ENCODE measurements at regions not wholly inside any gene's neighbourhood (a gene's known extent, or its start where the extent isn't known, plus 50 kb on each side); places are given as distances from the start of the nearest gene placed in this dataset.
A peak's percentile ranks its signal among the peaks of the same experiment; 100 is the strongest.
"Not testable (repeated sequence)": the region's sequence is repeated elsewhere in the genome, so short reads cannot be mapped to it uniquely, and the experiment has no call there.

GRCh38 chr10:65142641-65143435 is 1621.6 kb downstream of the REEP3 start:
- DNase-seq (ENCODE audit: low read depth) = no peak

GRCh38 chr10:65143723-65144122 is 1622.5 kb downstream of the REEP3 start:
- no peak for DNase-seq (ENCODE audit: low read depth)

GRCh38 chr10:65149878-65150277 is 1628.7 kb downstream of the REEP3 start:
- DNase-seq (ENCODE audit: low read depth) = no peak

- no peak for DNase-seq (ENCODE audit: low read depth)
Observed at GRCh38 chr10:65166272-65166671, 1645.1 kb downstream of the REEP3 start.

GRCh38 chr10:65172249-65172648 is 1651.0 kb downstream of the REEP3 start:
- no peak for DNase-seq (ENCODE audit: low read depth)

GRCh38 chr10:65176994-65177393 is 1655.8 kb downstream of the REEP3 start:
- DNase-seq (ENCODE audit: low read depth) = no peak

- DNase-seq (ENCODE audit: low read depth) = no peak
Observed at GRCh38 chr10:65183236-65183635, 1662.0 kb downstream of the REEP3 start.

GRCh38 chr10:65186668-65187067 is 1665.5 kb downstream of the REEP3 start:
- not testable (repeated sequence) for DNase-seq (ENCODE audit: low read depth)

- peak; percentile 65 for DNase-seq (ENCODE audit: low read depth)
Observed at GRCh38 chr10:65194126-65194525, 1672.9 kb downstream of the REEP3 start.

- no peak for DNase-seq (ENCODE audit: low read depth)
Observed at GRCh38 chr10:65194555-65194954, 1673.4 kb downstream of the REEP3 start.

GRCh38 chr10:65196111-65196510 is 1674.9 kb downstream of the REEP3 start:
- no peak for DNase-seq (ENCODE audit: low read depth)

- no peak for DNase-seq (ENCODE audit: low read depth)
Observed at GRCh38 chr10:65197935-65198334, 1676.7 kb downstream of the REEP3 start.

- DNase-seq (ENCODE audit: low read depth) = no peak
Observed at GRCh38 chr10:65201491-65201890, 1680.3 kb downstream of the REEP3 start.

- no peak for DNase-seq (ENCODE audit: low read depth)
Observed at GRCh38 chr10:65204999-65205398, 1683.8 kb downstream of the REEP3 start.

- no peak for DNase-seq (ENCODE audit: low read depth)
Observed at GRCh38 chr10:65213170-65213569, 1692.0 kb downstream of the REEP3 start.

- no peak for DNase-seq (ENCODE audit: low read depth)
Observed at GRCh38 chr10:65219444-65219843, 1698.2 kb downstream of the REEP3 start.

GRCh38 chr10:65231148-65231547 is 1694.7 kb upstream of the LRRTM3 start:
- no peak for DNase-seq (ENCODE audit: low read depth)

- peak; percentile 11 for DNase-seq (ENCODE audit: low read depth)
Observed at GRCh38 chr10:65234261-65234660, 1691.6 kb upstream of the LRRTM3 start.

- DNase-seq (ENCODE audit: low read depth) = no peak
Observed at GRCh38 chr10:65235266-65235665, 1690.6 kb upstream of the LRRTM3 start.

GRCh38 chr10:65235846-65236245 is 1690.0 kb upstream of the LRRTM3 start:
- no peak for DNase-seq (ENCODE audit: low read depth)

GRCh38 chr10:65265451-65265954 is 1660.3 kb upstream of the LRRTM3 start:
- DNase-seq (ENCODE audit: low read depth) = no peak

GRCh38 chr10:65269551-65269950 is 1656.3 kb upstream of the LRRTM3 start:
- DNase-seq (ENCODE audit: low read depth) = not testable (repeated sequence)

GRCh38 chr10:65270969-65271368 is 1654.9 kb upstream of the LRRTM3 start:
- no peak for DNase-seq (ENCODE audit: low read depth)

GRCh38 chr10:65273115-65273514 is 1652.7 kb upstream of the LRRTM3 start:
- DNase-seq (ENCODE audit: low read depth) = no peak

Data from HS-5 (cell line).